B cell (primary cell): ENCODE measurements at regions not wholly inside any gene's neighbourhood (a gene's known extent, or its start where the extent isn't known, plus 50 kb on each side); places are given as distances from the start of the nearest gene placed in this dataset.

Experiments
- ATAC-seq: fragments of 200-7000 bp; cut with Tn5 transposase; one replicate; pipeline ENCODE4 v1.10.0; 2021; ENCODE audit warnings: low read depth, mild to moderate bottlenecking, moderate number of reproducible peaks, moderate library complexity
- CTCF ChIA-PET: fragments of 350-600 bp; sonication (Branson Sonifier 250); formaldehyde crosslinking; loops from one replicate; lab custom pipeline; 2021; ENCODE audit warnings: antibody characterized with exemption, inconsistent platforms; lab: Charles Lee
- POLR2A ChIA-PET: fragments of 350-600 bp; sonication (Branson Sonifier 250); formaldehyde crosslinking; loops from one replicate; lab custom pipeline; 2021; ENCODE audit warnings: antibody characterized with exemption; lab: Charles Lee
- DNase-seq: peaks from one replicate; pipeline ENCODE4 v3.0.0; 2013
- H2AFZ ChIP-seq: 2 replicates; pipeline ENCODE4 v1.6.1; 2012; ENCODE audit warnings: mild to moderate bottlenecking, low read depth, low read length; ENCODE audit not compliant: insufficient read depth, poor library complexity, severe bottlenecking
- H3K27ac ChIP-seq, 2 donors: 1 replicate in 1 of 2; 2 replicates in 1 of 2; pipeline ENCODE4 v1.5.1; 2012 to 2013; ENCODE audit warnings: low read length in 2 of 2, mild to moderate bottlenecking in 2 of 2, moderate library complexity in 1 of 2
- H3K27me3 ChIP-seq, 4 experiments: fragments of 200-600 bp in 1 of 4; sonication (generic) in 1 of 4; replicated peaks in 1 of 4; 1 replicate in 2 of 4; 2 replicates in 2 of 4; pipeline versions ENCODE4 v1.6.1 to v1.7.0; 2013 to 2016; ENCODE audit warnings: low read length in 3 of 4, mild to moderate bottlenecking in 2 of 4, mixed read lengths in 1 of 4, moderate library complexity in 1 of 4; ENCODE audit not compliant: insufficient read depth in 4 of 4, control insufficient read depth in 3 of 4; ENCODE audit errors: control extremely low read depth in 1 of 4
- H3K36me3 ChIP-seq, 2 experiments: replicated peaks in 1 of 2; 1 replicate in 1 of 2; 2 replicates in 1 of 2; pipeline versions ENCODE4 v1.6.1 to v1.7.1; 2013; ENCODE audit warnings: low read length in 1 of 2; ENCODE audit not compliant: insufficient read depth in 2 of 2, control insufficient read depth in 1 of 2; ENCODE audit errors: control extremely low read depth in 1 of 2, extremely low read depth in 1 of 2
- H3K4me1 ChIP-seq, 2 donors: fragments of 200-600 bp in 1 of 2; sonication (generic) in 1 of 2; 1 replicate in 1 of 2; 2 replicates in 1 of 2; pipeline versions ENCODE4 v1.5.1 to v1.6.1; 2013 to 2017; ENCODE audit warnings: low read length in 2 of 2; ENCODE audit not compliant: control insufficient read depth in 2 of 2, insufficient read depth in 2 of 2
- H3K4me2 ChIP-seq: replicated peaks from 2 replicates; pipeline ENCODE3; 2012; ENCODE audit warnings: mild to moderate bottlenecking, low read depth, low read length; ENCODE audit not compliant: poor library complexity, severe bottlenecking
- H3K4me3 ChIP-seq, 5 experiments: fragments of 200-600 bp in 1 of 5; sonication (generic) in 1 of 5; 1 replicate in 3 of 5; 2 replicates in 2 of 5; pipeline versions ENCODE4 v1.5.1 to v1.7.0; 2011 to 2016; ENCODE audit warnings: low read length in 4 of 5, mild to moderate bottlenecking in 4 of 5, low read depth in 2 of 5, control low read depth in 1 of 5, moderate library complexity in 1 of 5; ENCODE audit not compliant: insufficient read depth in 1 of 5; ENCODE audit errors: control extremely low read depth in 1 of 5, extremely low read depth in 1 of 5
- H3K79me2 ChIP-seq: fragments of 200-600 bp; sonication (generic); one replicate; pipeline ENCODE4 v1.6.0; 2016; ENCODE audit warnings: low read length; ENCODE audit not compliant: control insufficient read depth, insufficient read depth
- H3K9ac ChIP-seq: fragments of 200-600 bp; sonication (generic); 2 replicates; pipeline ENCODE4 v1.6.1; 2017; ENCODE audit warnings: mild to moderate bottlenecking, low read length, moderate library complexity
- H3K9me3 ChIP-seq, 3 donors: one replicate each; pipeline versions ENCODE4 v1.6.1 to v1.7.1; 2013; ENCODE audit warnings: low read length in 2 of 3; ENCODE audit not compliant: control insufficient read depth in 2 of 3, insufficient read depth in 1 of 3; ENCODE audit errors: control extremely low read depth in 1 of 3
- H4K20me1 ChIP-seq: 2 replicates; pipeline ENCODE4 v1.6.0; 2012; ENCODE audit warnings: mild to moderate bottlenecking, low read length; ENCODE audit not compliant: insufficient read depth, control insufficient read depth, poor library complexity, severe bottlenecking
- H3K27ac Mint-ChIP-seq: one replicate; pipeline ENCODE4 v1.8.0; 2021; ENCODE audit warnings: mixed read lengths
- H3K27me3 Mint-ChIP-seq: one replicate; pipeline ENCODE4 v1.8.0; 2021; ENCODE audit warnings: mixed read lengths
- H3K4me1 Mint-ChIP-seq: one replicate; pipeline ENCODE4 v1.8.0; 2021; ENCODE audit warnings: mixed read lengths
- H3K4me3 Mint-ChIP-seq: one replicate; pipeline ENCODE4 v1.8.0; 2021; ENCODE audit warnings: mixed read lengths
- H3K9me3 Mint-ChIP-seq: one replicate; pipeline ENCODE4 v1.8.0; 2022; ENCODE audit warnings: mixed read lengths; ENCODE audit not compliant: insufficient read depth
- CTCF ChIP-seq: fragments of 200-600 bp; IDR thresholded peaks from one replicate; pipeline ENCODE4 v1.8.0; 2022; ENCODE audit warnings: antibody characterized with exemption, mild to moderate bottlenecking
- EZH2 ChIP-seq: IDR thresholded peaks from 2 replicates; pipeline ENCODE4 v1.6.1; 2012; ENCODE audit warnings: borderline replicate concordance, low read depth, mild to moderate bottlenecking, moderate library complexity, low read length; ENCODE audit not compliant: insufficient read depth, poor library complexity, severe bottlenecking
- WGBS: methylation state at CpG from one replicate; pipeline ENCODE4 v1.1.5; 2013; ENCODE audit warnings: missing lambda C conversion rate; ENCODE audit not compliant: insufficient coverage; 5-methylcytosine and 5-hydroxymethylcytosine counted together
- intact Hi-C: fragments of 100-400 bp; cut with micrococcal nuclease; formaldehyde crosslinking; loops from one replicate; pipeline ENCODE4 v1.10.0; 2022

GRCh38 chr20:11101696-11102095 is 427.9 kb upstream of the JAG1 start:
- H3K27ac Mint-ChIP-seq: no peak overlapping the region
- no peaks in the 10 kb centered on the region for H3K4me1 Mint-ChIP-seq
- H3K36me3 ChIP-seq: no peaks in the 10 kb centered on the region
- no peak overlapping the region for H3K4me2 ChIP-seq
- intact Hi-C loops: no loop called here
- H3K9ac ChIP-seq: no peak overlapping the region
- H3K4me3 Mint-ChIP-seq: no peak overlapping the region
- H3K4me1 ChIP-seq: no peaks in the 10 kb centered on the region
- WGBS: 87% methylated on average over 5 of the region's 7 CpGs
- DNase-seq: no peak
- no peaks in the 10 kb centered on the region for H3K27me3 ChIP-seq
- H4K20me1 ChIP-seq: no peaks in the 10 kb centered on the region
- TF ChIP-seq EZH2: no peak
- TF ChIP-seq CTCF: no peak
- H3K79me2 ChIP-seq: no peaks in the 10 kb centered on the region
- H3K27ac ChIP-seq: no peak overlapping the region
- H3K27me3 Mint-ChIP-seq: no peaks in the 10 kb centered on the region
- POLR2A ChIA-PET: no interaction called here
- H3K4me3 ChIP-seq: no peak overlapping the region
- CTCF ChIA-PET: no interaction called here
- no peak overlapping the region for H2AFZ ChIP-seq
- H3K9me3 ChIP-seq: peaks cover 0 to 2% (median 1%) of the 10 kb centered on the region in 3 donors
- no peak for ATAC-seq
- H3K9me3 Mint-ChIP-seq: no peaks in the 10 kb centered on the region

- Histone ChIP-seq H3K9me3 (peaks cover 0 to 1% (median 0%) of the 10 kb centered on the region in 3 donors), H3K27ac (no peak overlapping the region), H3K4me3 (no peak overlapping the region), H3K4me2 (no peak overlapping the region), H3K36me3 (no peaks in the 10 kb centered on the region), H3K27me3 (no peaks in the 10 kb centered on the region), H3K79me2 (no peaks in the 10 kb centered on the region), H3K4me1 (no peaks in the 10 kb centered on the region), H3K9ac (no peak overlapping the region), H2AFZ (no peak overlapping the region), H4K20me1 (no peaks in the 10 kb centered on the region)
- intact Hi-C loops: no loop called here
- POLR2A ChIA-PET: no interaction called here
- H3K4me1 Mint-ChIP-seq: no peaks in the 10 kb centered on the region
- DNase-seq (no peak), ATAC-seq (no peak)
- TF ChIP-seq CTCF: no peak
- no peak for TF ChIP-seq EZH2
- CTCF ChIA-PET: no interaction called here
- H3K4me3 Mint-ChIP-seq: no peak overlapping the region
- no peak overlapping the region for H3K27ac Mint-ChIP-seq
- H3K27me3 Mint-ChIP-seq: no peaks in the 10 kb centered on the region
- WGBS: no CpG with 5 or more reads among the region's 1 CpG
- H3K9me3 Mint-ChIP-seq: no peaks in the 10 kb centered on the region
These were observed 430.1 kb upstream of the JAG1 start for GRCh38 chr20:11103866-11104265.
